ENCODE measurements at regions not wholly inside any gene's neighbourhood (a gene's known extent, or its start where the extent isn't known, plus 50 kb on each side); places are given as distances from the start of the nearest gene placed in this dataset.

DNA sequence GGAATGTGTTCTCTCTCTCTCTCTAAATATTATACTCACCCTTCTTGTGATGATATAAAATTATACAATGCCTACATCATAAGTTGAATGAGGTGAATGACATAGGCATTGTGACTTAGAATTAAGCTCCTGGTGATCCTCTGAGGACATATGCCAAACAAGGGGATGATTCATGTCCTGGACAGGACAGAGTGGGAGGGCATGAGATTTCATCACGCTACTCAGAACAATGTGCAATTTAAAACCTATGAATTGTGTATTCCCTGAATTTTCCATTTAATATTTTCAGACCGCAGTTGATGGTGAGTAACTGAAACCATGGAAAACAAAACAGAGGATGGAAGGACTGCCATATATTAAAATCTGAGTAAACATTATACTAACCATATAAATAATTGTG, 782.2 kb upstream of the NUDT12 start:
- no peak overlapping the region for H2BK20ac ChIP-seq (ENCODE audit: low read depth, low read length, poor library complexity, severe bottlenecking)
- H4K5ac ChIP-seq (ENCODE audit: insufficient read length, low read depth, low read length): no peak overlapping the region
- no peak overlapping the region for H4K91ac ChIP-seq (ENCODE audit: insufficient read length, low read depth, low read length)
- H3K9ac ChIP-seq (ENCODE audit: extremely low read depth, insufficient read length, low read length): no peak overlapping the region
- no peak overlapping the region for H2BK5ac ChIP-seq (ENCODE audit: insufficient read length, low read length)
- H2AFZ ChIP-seq (ENCODE audit: low read length): no peak overlapping the region
- H3K14ac ChIP-seq (ENCODE audit: insufficient read depth, low read length): no peak overlapping the region
- no peak overlapping the region for H2BK15ac ChIP-seq (ENCODE audit: low read depth, low read length)
- H3K9me3 ChIP-seq (ENCODE audit: control insufficient read depth, low read depth, low read length): no peaks in the 10 kb centered on the region
- no peaks in the 10 kb centered on the region for H4K20me1 ChIP-seq (ENCODE audit: control insufficient read depth, insufficient read depth, insufficient read length)
- no peaks in the 10 kb centered on the region for H3K79me1 ChIP-seq (ENCODE audit: insufficient read depth, low read depth, low read length, poor library complexity, severe bottlenecking)
- no peak overlapping the region for H2BK120ac ChIP-seq (ENCODE audit: low read depth, low read length, poor library complexity, severe bottlenecking)
- H3T11ph ChIP-seq (ENCODE audit: low read length): no peak overlapping the region
- H3K9me3 Mint-ChIP-seq: no peaks in the 10 kb centered on the region
- no peak overlapping the region for H3K4ac ChIP-seq (ENCODE audit: low read depth, low read length)
- TF ChIP-seq, protein P1, sequence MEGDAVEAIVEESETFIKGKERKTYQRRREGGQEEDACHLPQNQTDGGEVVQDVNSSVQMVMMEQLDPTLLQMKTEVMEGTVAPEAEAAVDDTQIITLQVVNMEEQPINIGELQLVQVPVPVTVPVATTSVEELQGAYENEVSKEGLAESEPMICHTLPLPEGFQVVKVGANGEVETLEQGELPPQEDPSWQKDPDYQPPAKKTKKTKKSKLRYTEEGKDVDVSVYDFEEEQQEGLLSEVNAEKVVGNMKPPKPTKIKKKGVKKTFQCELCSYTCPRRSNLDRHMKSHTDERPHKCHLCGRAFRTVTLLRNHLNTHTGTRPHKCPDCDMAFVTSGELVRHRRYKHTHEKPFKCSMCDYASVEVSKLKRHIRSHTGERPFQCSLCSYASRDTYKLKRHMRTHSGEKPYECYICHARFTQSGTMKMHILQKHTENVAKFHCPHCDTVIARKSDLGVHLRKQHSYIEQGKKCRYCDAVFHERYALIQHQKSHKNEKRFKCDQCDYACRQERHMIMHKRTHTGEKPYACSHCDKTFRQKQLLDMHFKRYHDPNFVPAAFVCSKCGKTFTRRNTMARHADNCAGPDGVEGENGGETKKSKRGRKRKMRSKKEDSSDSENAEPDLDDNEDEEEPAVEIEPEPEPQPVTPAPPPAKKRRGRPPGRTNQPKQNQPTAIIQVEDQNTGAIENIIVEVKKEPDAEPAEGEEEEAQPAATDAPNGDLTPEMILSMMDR (conservative IDR thresholded peaks at IDR 0.05): no peak
- no peak overlapping the region for H3K18ac ChIP-seq (ENCODE audit: insufficient read length, low read depth, low read length)
- H3K27ac Mint-ChIP-seq: no peak overlapping the region
- peaks cover 2% of the 10 kb centered on the region for H3K4me1 ChIP-seq (ENCODE audit: insufficient read depth, low read length)
- no peak overlapping the region for H4K8ac ChIP-seq (replicated peaks; ENCODE audit: insufficient read length, low read depth, low read length)
- no CpG with 5 or more reads among the region's 2 CpGs for WGBS (ENCODE audit: extremely low coverage, insufficient read length, low lambda C conversion rate)
- no peaks in the 10 kb centered on the region for H3K27me3 ChIP-seq (ENCODE audit: insufficient read depth, low read length)
- H3K79me2 ChIP-seq (ENCODE audit: insufficient read depth, low read length): no peaks in the 10 kb centered on the region
- no peak overlapping the region for H3K4me3 Mint-ChIP-seq
- H2AK5ac ChIP-seq (ENCODE audit: insufficient read length, low read length): no peak overlapping the region
- H3K23ac ChIP-seq (ENCODE audit: insufficient read length, low read depth, low read length): no peak overlapping the region
- no peaks in the 10 kb centered on the region for H3K36me3 Mint-ChIP-seq (ENCODE audit: insufficient read depth in 1 of 3, low read depth in 3 of 3)
- H3K4me2 ChIP-seq (ENCODE audit: insufficient read depth, insufficient read length, low read length): no peak overlapping the region
- H3K27ac ChIP-seq (ENCODE audit: insufficient read length, low read depth, low read length): no peak overlapping the region
- H3K56ac ChIP-seq (ENCODE audit: insufficient read length, low read depth, low read length): no peak overlapping the region
- H3K4me1 Mint-ChIP-seq: peaks cover 15 to 17% of the 10 kb centered on the region in 2 experiments
- no peaks in the 10 kb centered on the region for H3K23me2 ChIP-seq (ENCODE audit: insufficient read length, low read depth, low read length, poor library complexity, severe bottlenecking)
- DNase-seq: no peak
- no peaks in the 10 kb centered on the region for H3K27me3 Mint-ChIP-seq (ENCODE audit: low read depth)
- no peak overlapping the region for H2BK12ac ChIP-seq (ENCODE audit: insufficient read length, low read depth, low read length)
